PC-3 (cell line): ENCODE measurements at regions not wholly inside any gene's neighbourhood (a gene's known extent, or its start where the extent isn't known, plus 50 kb on each side); places are given as distances from the start of the nearest gene placed in this dataset.

ENCODE experiments used
- ATAC-seq: fragments of 200-7000 bp; cut with Tn5 transposase; 2 replicates; pipeline ENCODE4 v1.9.1; 2020; ENCODE audit warnings: mild to moderate bottlenecking, moderate library complexity
- BruUV-seq: library from RNA; stranded (reverse); fragments of 400-500 nt; replicated peaks from 2 replicates; lab custom pipeline; 2021; lab: Mats Ljungman, UMichigan
- CTCF ChIA-PET: fragments of 300-600 bp; sonication (Branson Sonifier 250); formaldehyde crosslinking; loops from one replicate; lab custom pipeline; 2022; ENCODE audit warnings: antibody characterized with exemption; lab: Charles Lee
- POLR2A ChIA-PET: fragments of 300-600 bp; sonication (Branson Sonifier 250); formaldehyde crosslinking; loops from one replicate; lab custom pipeline; 2022; ENCODE audit warnings: antibody characterized with exemption; ENCODE audit not compliant: unreplicated experiment; lab: Charles Lee
- DNase-seq: peaks from one replicate; pipeline ENCODE4 v3.0.0-alpha.2; 2015
- H2AFZ ChIP-seq: fragments of 300-600 bp; sonication (generic); 2 replicates; pipeline ENCODE4 v1.6.0; 2016; ENCODE audit warnings: antibody characterized with exemption, low read length
- H3F3A ChIP-seq: fragments of 300-600 bp; sonication (generic); one replicate; pipeline ENCODE4 v1.6.0; 2017; ENCODE audit warnings: antibody characterized with exemption, low read length, control low read depth, mild to moderate bottlenecking; ENCODE audit not compliant: unreplicated experiment
- H3K27ac ChIP-seq: fragments of 300-600 bp; sonication (generic); 2 replicates; pipeline ENCODE4 v1.5.1; 2016; ENCODE audit warnings: mild to moderate bottlenecking, low read length
- H3K27me3 ChIP-seq: fragments of 300-600 bp; sonication (generic); 2 replicates; pipeline ENCODE4 v1.6.1; 2016; ENCODE audit warnings: low read length, mixed read lengths
- H3K36me3 ChIP-seq: fragments of 300-600 bp; sonication (generic); 2 replicates; pipeline ENCODE4 v1.6.1; 2016; ENCODE audit warnings: low read depth, mixed run types, low read length, mixed read lengths
- H3K4me1 ChIP-seq: fragments of 300-600 bp; sonication (generic); 2 replicates; pipeline ENCODE4 v1.5.1; 2016; ENCODE audit warnings: low read length; ENCODE audit not compliant: insufficient read depth
- H3K4me2 ChIP-seq: fragments of 300-600 bp; sonication (generic); 2 replicates; pipeline ENCODE4 v1.6.0; 2016; ENCODE audit warnings: low read length
- H3K4me3 ChIP-seq: fragments of 300-600 bp; sonication (generic); 2 replicates; pipeline ENCODE4 v1.5.1; 2016; ENCODE audit warnings: mild to moderate bottlenecking, low read length, mixed read lengths
- H3K79me2 ChIP-seq: fragments of 300-600 bp; sonication (generic); 2 replicates; pipeline ENCODE4 v1.6.1; 2017; ENCODE audit warnings: low read length, mixed read lengths
- H3K9ac ChIP-seq: fragments of 300-600 bp; sonication (generic); 2 replicates; pipeline ENCODE4 v1.6.0; 2016; ENCODE audit warnings: mild to moderate bottlenecking, low read length
- H3K9me2 ChIP-seq: fragments of 300-600 bp; sonication (generic); replicated peaks from 2 replicates; pipeline ENCODE4 v1.6.1; 2016; ENCODE audit warnings: mixed run types, low read length, mixed read lengths
- H3K9me3 ChIP-seq: fragments of 300-600 bp; sonication (generic); 2 replicates; pipeline ENCODE4 v1.6.1; 2016; ENCODE audit warnings: low read length, mixed read lengths
- H4K20me1 ChIP-seq: fragments of 300-600 bp; sonication (generic); 2 replicates; pipeline ENCODE4 v1.6.1; 2016; ENCODE audit warnings: low read length, mixed read lengths
- EZH2 ChIP-seq: fragments of 300-600 bp; sonication (generic); IDR thresholded peaks from one replicate; pipeline ENCODE4 v1.6.1; 2017; ENCODE audit warnings: antibody characterized with exemption, mild to moderate bottlenecking, low read length; ENCODE audit not compliant: unreplicated experiment
- EZH2phosphoT487 ChIP-seq: fragments of 300-600 bp; sonication (generic); IDR thresholded peaks from 2 replicates; pipeline ENCODE4 v1.6.1; 2018; ENCODE audit warnings: mild to moderate bottlenecking, antibody characterized with exemption, low read length, borderline replicate concordance
- intact Hi-C: fragments of 100-400 bp; cut with micrococcal nuclease; formaldehyde crosslinking; loops from 2 replicates; pipeline ENCODE4 v1.9.0; 2023
- TF ChIP-seq, protein P1 (sequence below): fragments of 300-600 bp; sonication (generic); conservative IDR thresholded peaks from 2 replicates; pipeline ENCODE4 v1.5.1; 2017; ENCODE audit warnings: antibody characterized with exemption, low read depth, mild to moderate bottlenecking, low read length

DNA sequence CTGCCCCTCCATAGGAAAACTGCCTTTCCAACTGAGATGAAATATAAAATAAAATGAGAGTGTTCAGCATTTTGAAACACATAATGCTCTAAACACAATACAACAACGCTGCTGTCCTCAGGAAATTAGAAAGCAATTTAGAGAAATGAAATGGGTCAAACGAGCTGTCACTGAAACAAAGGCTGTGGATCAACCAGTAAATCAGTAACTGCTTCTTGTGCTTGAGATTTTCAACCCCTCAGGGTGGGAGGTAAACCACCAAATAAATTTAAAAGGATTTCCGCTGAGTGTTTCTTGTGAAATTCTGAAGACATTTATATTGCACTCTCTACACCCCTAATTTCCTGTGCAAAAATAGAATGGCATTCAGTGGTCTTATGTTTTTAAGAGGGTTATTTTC lies 657.1 kb upstream of the SEL1L start:
- Histone ChIP-seq H3K9me2 (no peaks in the 10 kb centered on the region), H3K9me3 (peaks cover 18% of the 10 kb centered on the region), H3K36me3 (no peaks in the 10 kb centered on the region), H3K4me3 (no peak overlapping the region), H3K27me3 (no peaks in the 10 kb centered on the region), H3K4me1 (no peaks in the 10 kb centered on the region), H3K9ac (no peak overlapping the region), H3K79me2 (no peaks in the 10 kb centered on the region), H4K20me1 (no peaks in the 10 kb centered on the region), H2AFZ (no peak overlapping the region), H3K27ac (no peak overlapping the region), H3K4me2 (no peak overlapping the region), H3F3A (no peaks in the 10 kb centered on the region)
- no TSS peak for BruUV-seq
- ChIA-PET CTCF (no interaction called here), POLR2A (no interaction called here)
- ATAC-seq (no peak), DNase-seq (no peak)
- TF ChIP-seq, protein P1, sequence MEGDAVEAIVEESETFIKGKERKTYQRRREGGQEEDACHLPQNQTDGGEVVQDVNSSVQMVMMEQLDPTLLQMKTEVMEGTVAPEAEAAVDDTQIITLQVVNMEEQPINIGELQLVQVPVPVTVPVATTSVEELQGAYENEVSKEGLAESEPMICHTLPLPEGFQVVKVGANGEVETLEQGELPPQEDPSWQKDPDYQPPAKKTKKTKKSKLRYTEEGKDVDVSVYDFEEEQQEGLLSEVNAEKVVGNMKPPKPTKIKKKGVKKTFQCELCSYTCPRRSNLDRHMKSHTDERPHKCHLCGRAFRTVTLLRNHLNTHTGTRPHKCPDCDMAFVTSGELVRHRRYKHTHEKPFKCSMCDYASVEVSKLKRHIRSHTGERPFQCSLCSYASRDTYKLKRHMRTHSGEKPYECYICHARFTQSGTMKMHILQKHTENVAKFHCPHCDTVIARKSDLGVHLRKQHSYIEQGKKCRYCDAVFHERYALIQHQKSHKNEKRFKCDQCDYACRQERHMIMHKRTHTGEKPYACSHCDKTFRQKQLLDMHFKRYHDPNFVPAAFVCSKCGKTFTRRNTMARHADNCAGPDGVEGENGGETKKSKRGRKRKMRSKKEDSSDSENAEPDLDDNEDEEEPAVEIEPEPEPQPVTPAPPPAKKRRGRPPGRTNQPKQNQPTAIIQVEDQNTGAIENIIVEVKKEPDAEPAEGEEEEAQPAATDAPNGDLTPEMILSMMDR = no peak
- TF ChIP-seq EZH2phosphoT487 = no peak
- no peak for TF ChIP-seq EZH2
- intact Hi-C loops = no loop called here

DNA sequence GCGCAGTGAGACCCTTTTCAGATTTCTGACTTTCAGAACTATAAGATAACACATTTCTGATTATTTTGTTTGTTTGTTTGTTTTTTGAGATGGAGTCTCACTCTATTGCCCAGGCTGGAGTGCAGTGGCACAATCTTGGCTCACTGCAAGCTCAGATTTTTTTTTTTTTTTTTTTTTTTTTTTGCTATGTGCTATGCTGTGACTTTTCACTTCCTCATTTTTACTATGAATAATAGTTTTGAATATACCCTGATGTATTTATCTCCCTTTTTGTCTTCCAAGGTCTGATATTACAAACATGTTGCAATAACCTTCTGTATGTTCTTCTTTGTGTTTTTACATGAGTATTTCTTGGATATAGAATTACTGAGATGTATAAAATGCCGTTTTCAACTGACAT lies 658.7 kb upstream of the SEL1L start:
- Histone ChIP-seq H3K4me2 (no peak overlapping the region), H3F3A (no peaks in the 10 kb centered on the region), H3K4me3 (no peak overlapping the region), H4K20me1 (no peaks in the 10 kb centered on the region), H3K27me3 (no peaks in the 10 kb centered on the region), H2AFZ (no peak overlapping the region), H3K27ac (no peak overlapping the region), H3K36me3 (no peaks in the 10 kb centered on the region), H3K9me2 (no peaks in the 10 kb centered on the region), H3K4me1 (no peaks in the 10 kb centered on the region), H3K79me2 (no peaks in the 10 kb centered on the region), H3K9me3 (peaks cover 21% of the 10 kb centered on the region), H3K9ac (no peak overlapping the region)
- ChIA-PET CTCF (no interaction called here), POLR2A (no interaction called here)
- TF ChIP-seq EZH2phosphoT487 (no peak), EZH2 (no peak)
- TF ChIP-seq, protein P1 = no peak
- ATAC-seq (no peak), DNase-seq (no peak)
- BruUV-seq = no TSS peak
- intact Hi-C loops = no loop called here

DNA sequence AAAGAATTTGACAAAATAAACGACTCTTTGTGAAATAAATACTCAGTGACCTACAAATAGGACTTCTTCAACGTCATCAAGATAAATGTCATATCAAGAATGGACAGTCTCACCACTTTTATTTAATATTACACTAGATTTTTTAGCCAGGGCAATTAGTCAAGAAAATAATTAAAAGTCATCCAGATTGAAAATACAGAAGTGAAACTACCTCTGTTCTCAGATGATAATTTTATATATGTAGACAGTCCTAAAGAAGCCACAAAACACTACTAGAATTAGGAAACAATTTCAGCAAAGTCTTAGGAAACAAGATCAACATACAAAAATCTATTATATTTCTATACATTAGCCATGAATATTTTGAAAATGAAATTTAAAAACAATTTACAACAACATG lies 689.6 kb upstream of the SEL1L start:
- H3K4me1 ChIP-seq = no peaks in the 10 kb centered on the region
- H3K27me3 ChIP-seq = no peaks in the 10 kb centered on the region
- no peak for DNase-seq
- H3K9me2 ChIP-seq = no peaks in the 10 kb centered on the region
- H4K20me1 ChIP-seq = no peaks in the 10 kb centered on the region
- H3K36me3 ChIP-seq = no peaks in the 10 kb centered on the region
- H3K9ac ChIP-seq = no peak overlapping the region
- no peaks in the 10 kb centered on the region for H3F3A ChIP-seq
- TF ChIP-seq EZH2phosphoT487 = no peak
- no peak for TF ChIP-seq EZH2
- TF ChIP-seq, protein P1 = no peak
- intact Hi-C loops = no loop called here
- no TSS peak for BruUV-seq
- no peak overlapping the region for H2AFZ ChIP-seq
- CTCF ChIA-PET = no interaction called here
- no peak for ATAC-seq
- no peaks in the 10 kb centered on the region for H3K79me2 ChIP-seq
- no peak overlapping the region for H3K4me3 ChIP-seq
- H3K4me2 ChIP-seq = no peak overlapping the region
- H3K9me3 ChIP-seq = peaks cover 15% of the 10 kb centered on the region
- no peak overlapping the region for H3K27ac ChIP-seq
- POLR2A ChIA-PET = no interaction called here
